A549 (cell line): ENCODE measurements at regions not wholly inside any gene's neighbourhood (a gene's known extent, or its start where the extent isn't known, plus 50 kb on each side); places are given as distances from the start of the nearest gene placed in this dataset.

Experiments
- ATAC-seq, 2 experiments: fragments of 200-7000 bp in 1 of 2; fragments of >200 bp in 1 of 2; cut with Nextera tagmentation in 1 of 2; cut with Tn5 transposase in 1 of 2; 3 replicates each; pipeline versions ENCODE4 v1.8.0 to v1.9.1; 2018 to 2020; ENCODE audit warnings: mild to moderate bottlenecking in 1 of 2, moderate library complexity in 1 of 2
- CTCF ChIA-PET: fragments of 300-600 bp; sonication (Branson Sonifier 250); formaldehyde crosslinking; extraction: SDS; loops from one replicate; lab custom pipeline; 2021; ENCODE audit warnings: antibody characterized with exemption, inconsistent platforms; lab: Yijun Ruan, JAX
- POLR2A ChIA-PET: fragments of 350-600 bp; formaldehyde crosslinking; extraction: SDS; loops from one replicate; lab custom pipeline; 2021; ENCODE audit warnings: antibody characterized with exemption, inconsistent platforms; lab: Yijun Ruan, JAX
- DNase-seq, 2 experiments: peaks; one replicate each; pipeline versions ENCODE4 v3.0.0 to v3.0.0-alpha.2; 2011 to 2016; ENCODE audit warnings: low read depth in 1 of 2, low spot score in 1 of 2
- FAIRE-seq: peaks from 2 replicates; lab custom pipeline; 2011; peaks lifted over from hg19 to GRCh38; lab: Jason Lieb, UNC
- H3K27ac ChIP-seq, 2 experiments: fragments of >200 bp; sonication (Bioruptor Twin); formaldehyde crosslinking; 3 replicates each; pipeline ENCODE4 v1.5.1; 2016 to 2017
- H3K4me1 ChIP-seq: fragments of >200 bp; sonication (Bioruptor Twin); formaldehyde crosslinking; 3 replicates; pipeline ENCODE4 v1.6.1; 2016
- H3K4me2 ChIP-seq: fragments of >200 bp; sonication (Bioruptor Twin); formaldehyde crosslinking; 3 replicates; pipeline ENCODE4 v1.6.1; 2016
- H3K4me3 ChIP-seq: fragments of >200 bp; sonication (Bioruptor Twin); formaldehyde crosslinking; 3 replicates; pipeline ENCODE4 v1.5.1; 2016
- H3K9me3 ChIP-seq: fragments of >200 bp; sonication (Bioruptor Twin); formaldehyde crosslinking; 3 replicates; pipeline ENCODE4 v1.6.1; 2016
- BHLHE40 ChIP-seq: IDR thresholded peaks from 2 replicates; pipeline ENCODE4 v1.6.1; 2012; ENCODE audit warnings: low read depth, low read length, inconsistent platforms
- CBX2 ChIP-seq: fragments of 200-600 bp; sonication (generic); IDR thresholded peaks from 2 replicates; pipeline ENCODE4 v1.6.1; 2016; ENCODE audit warnings: low read depth, mild to moderate bottlenecking, borderline replicate concordance
- CBX8 ChIP-seq: fragments of 200-600 bp; sonication (generic); IDR thresholded peaks from 2 replicates; pipeline ENCODE4 v1.6.1; 2016
- EP300 ChIP-seq, 2 experiments: fragments of >200 bp; sonication (Bioruptor Twin); formaldehyde crosslinking; IDR thresholded peaks; 2 replicates in 1 of 2; 3 replicates in 1 of 2; pipeline ENCODE4 v1.6.1; 2016 to 2017
- ESRRA ChIP-seq: fragments of 150-350 bp; IDR thresholded peaks from 2 replicates; pipeline ENCODE4 v1.6.1; 2014; ENCODE audit warnings: mild to moderate bottlenecking, low read length, borderline replicate concordance
- FOXS1 ChIP-seq: fragments of 250-450 bp; sonication (Bioruptor Pico); IDR thresholded peaks from 2 replicates; pipeline ENCODE4 v1.5.0; 2020; ENCODE audit warnings: mild to moderate bottlenecking, moderate library complexity
- HOXB5 ChIP-seq: fragments of 250-450 bp; sonication (Bioruptor Pico); IDR thresholded peaks from 2 replicates; pipeline ENCODE4 v1.5.0; 2020; ENCODE audit warnings: mild to moderate bottlenecking, moderate library complexity
- KDM1A ChIP-seq: fragments of 200-600 bp; sonication (generic); IDR thresholded peaks from 2 replicates; pipeline ENCODE4 v1.6.1; 2016; ENCODE audit warnings: low read depth, mild to moderate bottlenecking
- KDM5A ChIP-seq: fragments of 200-600 bp; sonication (generic); IDR thresholded peaks from 2 replicates; pipeline ENCODE4 v1.6.1; 2016; ENCODE audit warnings: antibody characterized with exemption, mild to moderate bottlenecking
- NR3C1 ChIP-seq: fragments of >200 bp; sonication (Bioruptor Twin); formaldehyde crosslinking; IDR thresholded peaks from 3 replicates; pipeline ENCODE4 v1.6.1; 2017
- RAD21 ChIP-seq, 2 experiments: fragments of >200 bp in 1 of 2; sonication (Bioruptor Twin) in 1 of 2; formaldehyde crosslinking in 1 of 2; IDR thresholded peaks in 1 of 2; conservative IDR thresholded peaks in 1 of 2; 2 replicates in 1 of 2; 3 replicates in 1 of 2; pipeline ENCODE4 v1.6.1; 2012 to 2018; ENCODE audit warnings: inconsistent platforms in 1 of 2
- REST ChIP-seq: fragments of 200-600 bp; sonication (generic); IDR thresholded peaks from 2 replicates; pipeline ENCODE4 v1.6.1; 2016; ENCODE audit warnings: antibody characterized with exemption, mild to moderate bottlenecking, moderate library complexity
- RNF2 ChIP-seq: fragments of 200-600 bp; sonication (generic); IDR thresholded peaks from 2 replicates; pipeline ENCODE4 v1.6.1; 2016; ENCODE audit warnings: low read depth, mild to moderate bottlenecking, antibody characterized with exemption, moderate library complexity, borderline replicate concordance
- SMC3 ChIP-seq: fragments of >200 bp; sonication (Bioruptor Twin); formaldehyde crosslinking; IDR thresholded peaks from 3 replicates; pipeline ENCODE4 v1.6.1; 2018; ENCODE audit warnings: inconsistent platforms
- SREBF2 ChIP-seq: fragments of 450-650 bp; IDR thresholded peaks from 2 replicates; pipeline ENCODE4 v1.6.1; 2014; ENCODE audit warnings: mild to moderate bottlenecking, moderate library complexity
- TFCP2L1 ChIP-seq: fragments of 250-450 bp; sonication (Bioruptor Pico); IDR thresholded peaks from 2 replicates; pipeline ENCODE4 v1.5.0; 2021; ENCODE audit warnings: mild to moderate bottlenecking
- ZFP36 ChIP-seq: fragments of 450-650 bp; IDR thresholded peaks from 2 replicates; pipeline ENCODE4 v1.6.1; 2014; ENCODE audit warnings: borderline replicate concordance; ENCODE audit not compliant: partially characterized antibody
- WGBS: methylation state at CpG from one replicate; pipeline ENCODE4 v1.1.6; 2017; ENCODE audit errors: missing lambda C conversion rate; 5-methylcytosine and 5-hydroxymethylcytosine counted together
- TF ChIP-seq, protein P1 (sequence below): fragments of >200 bp; sonication (Bioruptor Twin); formaldehyde crosslinking; IDR thresholded peaks from 3 replicates; pipeline ENCODE4 v1.5.1; 2016

- CTCF ChIA-PET, result no interaction called here
- no peak for DNase-seq
These were observed 402.2 kb upstream of the PLXNA2 start for GRCh38 chr1:208646431-208646830.

DNA sequence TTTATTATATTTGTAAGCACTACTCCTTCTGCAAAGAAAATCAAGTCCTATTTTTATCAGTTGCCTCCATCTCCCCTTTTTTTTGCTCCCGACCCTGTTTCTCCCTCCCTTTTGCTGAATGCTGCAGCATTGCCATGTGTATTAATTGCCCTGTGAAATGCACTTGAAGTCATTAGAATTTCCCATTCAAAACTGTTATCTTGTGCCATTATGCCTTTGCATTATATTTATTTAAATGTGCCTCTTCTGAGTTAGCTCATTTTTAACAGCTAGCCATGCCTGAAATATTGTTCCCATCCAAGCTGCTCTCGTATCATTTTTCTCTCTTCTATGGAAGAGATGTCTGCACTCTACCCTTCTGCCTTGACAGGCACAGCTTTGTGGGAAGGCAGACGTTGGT is 404.0 kb upstream of the PLXNA2 start:
- CTCF ChIA-PET, result interaction anchor here (1.1 kb wide), 1 partner anchor 918 kb away, joined by 4 read pairs; no protein-coding TSS in a partner anchor
- Histone ChIP-seq H3K27ac (no peak overlapping the region), H3K4me3 (no peak overlapping the region), H3K4me2 (no peak overlapping the region), H3K9me3 (no peaks in the 10 kb centered on the region), H3K4me1 (no peaks in the 10 kb centered on the region)
- DNase-seq, result no peak
- no peak for ATAC-seq
- POLR2A ChIA-PET, result no interaction called here
- FAIRE-seq, result no peak
- TF ChIP-seq KDM5A (no peak), ESRRA (no peak), RNF2 (no peak), FOXS1 (CRISPR knock-in tag) (no peak), REST (no peak), NR3C1 (no peak)
- TF ChIP-seq, protein P1, sequence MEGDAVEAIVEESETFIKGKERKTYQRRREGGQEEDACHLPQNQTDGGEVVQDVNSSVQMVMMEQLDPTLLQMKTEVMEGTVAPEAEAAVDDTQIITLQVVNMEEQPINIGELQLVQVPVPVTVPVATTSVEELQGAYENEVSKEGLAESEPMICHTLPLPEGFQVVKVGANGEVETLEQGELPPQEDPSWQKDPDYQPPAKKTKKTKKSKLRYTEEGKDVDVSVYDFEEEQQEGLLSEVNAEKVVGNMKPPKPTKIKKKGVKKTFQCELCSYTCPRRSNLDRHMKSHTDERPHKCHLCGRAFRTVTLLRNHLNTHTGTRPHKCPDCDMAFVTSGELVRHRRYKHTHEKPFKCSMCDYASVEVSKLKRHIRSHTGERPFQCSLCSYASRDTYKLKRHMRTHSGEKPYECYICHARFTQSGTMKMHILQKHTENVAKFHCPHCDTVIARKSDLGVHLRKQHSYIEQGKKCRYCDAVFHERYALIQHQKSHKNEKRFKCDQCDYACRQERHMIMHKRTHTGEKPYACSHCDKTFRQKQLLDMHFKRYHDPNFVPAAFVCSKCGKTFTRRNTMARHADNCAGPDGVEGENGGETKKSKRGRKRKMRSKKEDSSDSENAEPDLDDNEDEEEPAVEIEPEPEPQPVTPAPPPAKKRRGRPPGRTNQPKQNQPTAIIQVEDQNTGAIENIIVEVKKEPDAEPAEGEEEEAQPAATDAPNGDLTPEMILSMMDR, result no peak
- 2% methylated on average over 3 of the region's 3 CpGs for WGBS

More at GRCh38 chr1:208646431-208646830, 402.2 kb upstream of the PLXNA2 start:
- FAIRE-seq (no peak), ATAC-seq (no peak)
- WGBS, result 0% methylated on average over 2 of the region's 2 CpGs
- H3K4me1 ChIP-seq, result no peaks in the 10 kb centered on the region
- POLR2A ChIA-PET, result no interaction called here
- no peak for TF ChIP-seq SMC3
- no peak for TF ChIP-seq TFCP2L1
- TF ChIP-seq NR3C1, result no peak
- no peak for TF ChIP-seq CBX2
- no peak for TF ChIP-seq ESRRA
- no peak for TF ChIP-seq CBX8
- no peak for TF ChIP-seq RAD21 (conservative IDR thresholded peaks at IDR 0.05 in 1 of 2, IDR thresholded peaks at IDR 0.05 in 1 of 2)
- TF ChIP-seq SREBF2, result no peak
- TF ChIP-seq HOXB5 (CRISPR knock-in tag), result no peak
- TF ChIP-seq BHLHE40, result no peak
- no peak for TF ChIP-seq EP300 (IDR thresholded peaks at IDR 0.05)
- TF ChIP-seq KDM1A, result no peak
- no peak for TF ChIP-seq ZFP36
- H3K4me2 ChIP-seq, result no peak overlapping the region
- no peak overlapping the region for H3K4me3 ChIP-seq
- H3K27ac ChIP-seq, result no peak overlapping the region
- H3K9me3 ChIP-seq, result no peaks in the 10 kb centered on the region
